DOHH2 (cell line): ENCODE measurements at regions not wholly inside any gene's neighbourhood (a gene's known extent, or its start where the extent isn't known, plus 50 kb on each side); places are given as distances from the start of the nearest gene placed in this dataset.

ENCODE experiments used
- H3F3A ChIP-seq: fragments of 200-600 bp; sonication (generic), shearing (Covaris generic); 2 replicates; pipeline ENCODE4 v1.6.0; 2016; ENCODE audit warnings: antibody characterized with exemption, mild to moderate bottlenecking; ENCODE audit not compliant: control insufficient read depth, insufficient read depth
- H3K27ac ChIP-seq: fragments of 200-600 bp; sonication (generic); 2 replicates; pipeline ENCODE4 v1.5.1; 2014; ENCODE audit warnings: low read depth, mild to moderate bottlenecking, low read length, moderate library complexity
- H3K27me3 ChIP-seq: fragments of 200-600 bp; sonication (generic); 2 replicates; pipeline ENCODE4 v1.6.1; 2014; ENCODE audit warnings: mild to moderate bottlenecking, low read length, mixed read lengths; ENCODE audit not compliant: control insufficient read depth
- H3K36me3 ChIP-seq: fragments of 200-600 bp; sonication (generic); 2 replicates; pipeline ENCODE4 v1.6.1; 2014; ENCODE audit warnings: mild to moderate bottlenecking, low read length, moderate library complexity, mixed read lengths; ENCODE audit not compliant: control insufficient read depth
- H3K4me1 ChIP-seq: fragments of 200-600 bp; sonication (generic); 2 replicates; pipeline ENCODE4 v1.6.1; 2014; ENCODE audit warnings: mild to moderate bottlenecking, low read length, mixed read lengths; ENCODE audit not compliant: control insufficient read depth
- H3K4me2 ChIP-seq: fragments of 200-600 bp; sonication (generic); 2 replicates; pipeline ENCODE4 v1.6.0; 2014; ENCODE audit warnings: mild to moderate bottlenecking, low read length, moderate library complexity
- H3K4me3 ChIP-seq: fragments of 200-600 bp; sonication (generic); 2 replicates; pipeline ENCODE4 v1.5.1; 2014; ENCODE audit warnings: mild to moderate bottlenecking, low read length, mixed read lengths
- H3K79me2 ChIP-seq: fragments of 200-600 bp; sonication (generic); 2 replicates; pipeline ENCODE4 v1.6.1; 2014; ENCODE audit warnings: mild to moderate bottlenecking, low read length, mixed read lengths; ENCODE audit not compliant: control insufficient read depth
- H3K9me2 ChIP-seq: fragments of 200-600 bp; sonication (generic); replicated peaks from 2 replicates; pipeline ENCODE4 v1.6.1; 2014; ENCODE audit warnings: mild to moderate bottlenecking, low read length, mixed read lengths; ENCODE audit not compliant: control insufficient read depth
- H3K9me3 ChIP-seq: fragments of 200-600 bp; sonication (generic); 2 replicates; pipeline ENCODE4 v1.6.1; 2014; ENCODE audit warnings: antibody characterized with exemption, low read length, mixed read lengths; ENCODE audit not compliant: control insufficient read depth, insufficient read depth
- H4K20me1 ChIP-seq: fragments of 200-600 bp; sonication (generic); 2 replicates; pipeline ENCODE4 v1.6.0; 2014; ENCODE audit warnings: low read depth, mild to moderate bottlenecking, antibody characterized with exemption, low read length, moderate library complexity; ENCODE audit not compliant: control insufficient read depth, insufficient read depth
- CTCF ChIP-seq: fragments of 200-600 bp; sonication (generic); IDR thresholded peaks from one replicate; pipeline ENCODE4 v1.5.1; 2014; ENCODE audit warnings: antibody characterized with exemption, mild to moderate bottlenecking, low read depth, low read length; ENCODE audit not compliant: poor library complexity, severe bottlenecking
- EZH2phosphoT487 ChIP-seq: fragments of 200-600 bp; sonication (generic); IDR thresholded peaks from 2 replicates; pipeline ENCODE4 v1.6.1; 2017; ENCODE audit warnings: borderline replicate concordance, mild to moderate bottlenecking, antibody characterized with exemption, low read length, moderate library complexity, mixed read lengths

- Histone ChIP-seq H4K20me1 (no peaks in the 10 kb centered on the region), H3K79me2 (no peaks in the 10 kb centered on the region), H3K9me3 (no peaks in the 10 kb centered on the region), H3K9me2 (no peaks in the 10 kb centered on the region), H3K4me1 (no peaks in the 10 kb centered on the region; the same call in 1 of the 2 replicates), H3K4me3 (no peak overlapping the region), H3K27ac (no peak overlapping the region), H3K36me3 (no peaks in the 10 kb centered on the region), H3K4me2 (no peak overlapping the region), H3K27me3 (no peaks in the 10 kb centered on the region), H3F3A (no peaks in the 10 kb centered on the region)
- TF ChIP-seq EZH2phosphoT487 (no peak), CTCF (no peak)
These were observed 66.8 kb upstream of the CD93 start for GRCh38 chr20:23152902-23153301.

DNA sequence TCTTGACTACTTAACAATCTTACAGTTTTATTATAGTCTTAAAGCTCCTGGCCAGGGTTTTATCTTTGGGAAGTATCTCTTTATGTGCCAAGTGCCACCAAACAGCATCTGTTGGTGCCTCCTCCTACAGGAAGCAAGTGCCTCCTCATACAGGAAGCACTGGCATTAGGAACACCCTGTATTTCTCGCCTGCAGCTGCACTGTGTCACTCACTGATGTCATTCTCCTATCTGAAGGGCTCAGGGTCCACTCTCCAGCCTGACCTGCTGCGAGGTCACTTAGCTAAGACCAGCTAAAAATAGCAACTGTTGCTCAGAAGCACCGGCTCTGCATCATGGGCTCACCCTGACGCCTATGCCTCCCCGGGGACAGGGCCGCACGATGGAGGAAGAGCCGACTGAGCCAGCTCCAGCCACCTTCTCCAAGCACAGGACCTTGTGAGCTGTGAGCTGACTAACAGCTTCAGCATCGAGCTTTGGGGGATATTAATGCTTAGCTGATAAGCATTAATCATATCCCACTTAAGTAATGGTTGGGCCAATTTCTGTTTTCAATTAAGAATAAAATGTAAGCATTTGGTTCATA is 66.3 kb upstream of the CD93 start:
- Histone ChIP-seq H3K9me2 (no peaks in the 10 kb centered on the region), H3K36me3 (no peaks in the 10 kb centered on the region), H3K27me3 (no peaks in the 10 kb centered on the region), H3K4me2 (no peak overlapping the region), H4K20me1 (no peaks in the 10 kb centered on the region), H3K9me3 (no peaks in the 10 kb centered on the region), H3K27ac (no peak overlapping the region), H3K79me2 (no peaks in the 10 kb centered on the region), H3F3A (no peaks in the 10 kb centered on the region), H3K4me1 (no peaks in the 10 kb centered on the region; the same call in 1 of the 2 replicates), H3K4me3 (no peak overlapping the region)
- TF ChIP-seq EZH2phosphoT487, result no peak
- no peak for TF ChIP-seq CTCF

DNA sequence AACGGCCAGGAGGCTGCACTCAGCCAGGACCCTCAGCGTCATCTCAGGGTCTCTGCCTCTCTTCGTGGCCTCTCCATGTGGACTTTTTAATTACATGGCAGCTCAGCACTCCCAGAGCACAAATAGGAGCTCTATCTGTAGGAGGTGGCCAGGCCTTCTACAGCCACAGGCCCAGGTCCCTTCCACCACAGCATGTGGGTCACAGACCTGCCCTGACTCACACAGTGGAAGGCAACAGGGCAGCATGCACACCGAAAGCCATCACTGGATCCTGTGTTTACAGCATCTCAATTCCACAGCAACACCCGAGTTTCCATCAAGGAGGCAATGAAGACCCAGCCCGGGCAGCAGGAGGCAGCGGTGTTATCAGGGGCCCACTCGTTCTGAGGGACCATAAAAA is 65.8 kb upstream of the CD93 start:
- Histone ChIP-seq H3K9me2 (no peaks in the 10 kb centered on the region), H3F3A (no peaks in the 10 kb centered on the region), H3K36me3 (no peaks in the 10 kb centered on the region), H3K27me3 (no peaks in the 10 kb centered on the region), H3K4me2 (no peak overlapping the region), H3K9me3 (no peaks in the 10 kb centered on the region), H3K4me1 (no peaks in the 10 kb centered on the region; the same call in 1 of the 2 replicates), H3K27ac (no peak overlapping the region), H3K4me3 (no peak overlapping the region), H4K20me1 (no peaks in the 10 kb centered on the region), H3K79me2 (no peaks in the 10 kb centered on the region)
- TF ChIP-seq CTCF, result no peak
- no peak for TF ChIP-seq EZH2phosphoT487
